A172 (cell line): ENCODE measurements at regions not wholly inside any gene's neighbourhood (a gene's known extent, or its start where the extent isn't known, plus 50 kb on each side); places are given as distances from the start of the nearest gene placed in this dataset.

Experiments used
- DNase-seq: peaks from one replicate; pipeline ENCODE4 v3.0.0-alpha.2; 2015; ENCODE audit warnings: low spot score

- no peak for DNase-seq
These were observed 167.1 kb upstream of the PKDCC start for GRCh38 chr2:41880561-41881243.

GRCh38 chr2:41881249-41881648 lies 166.6 kb upstream of the PKDCC start:
- DNase-seq: no peak

GRCh38 chr2:41884718-41885117 lies 163.1 kb upstream of the PKDCC start:
- no peak for DNase-seq

GRCh38 chr2:41886145-41886664 lies 161.6 kb upstream of the PKDCC start:
- DNase-seq: no peak

- peak; percentile 25 for DNase-seq
These were observed 161.1 kb upstream of the PKDCC start for GRCh38 chr2:41886757-41887156.

- DNase-seq: no peak
These were observed 157.5 kb upstream of the PKDCC start for GRCh38 chr2:41890341-41890740.

GRCh38 chr2:41892476-41892875 lies 155.3 kb upstream of the PKDCC start:
- no peak for DNase-seq

GRCh38 chr2:41894563-41895333 lies 153.1 kb upstream of the PKDCC start:
- DNase-seq: no peak

- no peak for DNase-seq
These were observed 152.5 kb upstream of the PKDCC start for GRCh38 chr2:41895334-41895664.

- no peak for DNase-seq
These were observed 151.5 kb upstream of the PKDCC start for GRCh38 chr2:41896186-41896846.

- DNase-seq: no peak
These were observed 148.6 kb upstream of the PKDCC start for GRCh38 chr2:41899189-41899588.

- no peak for DNase-seq
These were observed 147.7 kb upstream of the PKDCC start for GRCh38 chr2:41900101-41900577.

GRCh38 chr2:41902897-41903296 lies 144.9 kb upstream of the PKDCC start:
- no peak for DNase-seq

GRCh38 chr2:41903474-41904135 lies 144.2 kb upstream of the PKDCC start:
- no peak for DNase-seq

GRCh38 chr2:41904459-41904858 lies 143.4 kb upstream of the PKDCC start:
- DNase-seq: no peak

- DNase-seq: no peak
These were observed 142.1 kb upstream of the PKDCC start for GRCh38 chr2:41905597-41906337.

GRCh38 chr2:41906338-41906725 lies 141.5 kb upstream of the PKDCC start:
- DNase-seq: no peak

GRCh38 chr2:41907141-41907540 lies 140.7 kb upstream of the PKDCC start:
- DNase-seq: no peak

- peak; percentile 47 for DNase-seq
These were observed 140.0 kb upstream of the PKDCC start for GRCh38 chr2:41907771-41908207.

- no peak for DNase-seq
These were observed 139.5 kb upstream of the PKDCC start for GRCh38 chr2:41908349-41908748.

GRCh38 chr2:41909584-41909983 lies 138.2 kb upstream of the PKDCC start:
- DNase-seq: no peak
